Dermis microvascular lymphatic vessel endothelial cell (primary cell): ENCODE measurements at regions not wholly inside any gene's neighbourhood (a gene's known extent, or its start where the extent isn't known, plus 50 kb on each side); places are given as distances from the start of the nearest gene placed in this dataset.

Experiments
- DNase-seq, 2 donors: peaks; one replicate each; pipeline versions ENCODE4 v3.0.0 to v3.0.0-alpha.2; 2010; ENCODE audit warnings: low read depth in 2 of 2

DNA sequence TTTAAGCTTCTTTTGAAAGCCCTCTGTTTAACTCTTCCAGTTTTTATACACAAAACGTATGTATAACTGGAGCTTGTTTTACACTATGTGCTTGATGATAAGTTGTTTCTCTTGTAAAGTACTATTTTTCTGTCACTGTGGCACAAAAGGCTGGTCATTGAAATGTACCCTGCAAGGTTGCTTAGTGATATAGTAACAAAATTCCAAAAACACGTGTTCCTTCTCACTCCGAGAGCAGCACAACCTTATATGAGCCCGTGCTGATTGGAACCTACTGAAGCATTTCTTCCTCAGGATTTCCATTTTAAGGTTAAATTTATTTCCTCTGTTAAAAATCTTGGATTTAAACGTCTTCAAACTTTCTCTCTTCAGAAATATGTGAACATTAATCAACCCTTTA lies 772.9 kb upstream of the TENM3 start:
- no peak for DNase-seq

DNA sequence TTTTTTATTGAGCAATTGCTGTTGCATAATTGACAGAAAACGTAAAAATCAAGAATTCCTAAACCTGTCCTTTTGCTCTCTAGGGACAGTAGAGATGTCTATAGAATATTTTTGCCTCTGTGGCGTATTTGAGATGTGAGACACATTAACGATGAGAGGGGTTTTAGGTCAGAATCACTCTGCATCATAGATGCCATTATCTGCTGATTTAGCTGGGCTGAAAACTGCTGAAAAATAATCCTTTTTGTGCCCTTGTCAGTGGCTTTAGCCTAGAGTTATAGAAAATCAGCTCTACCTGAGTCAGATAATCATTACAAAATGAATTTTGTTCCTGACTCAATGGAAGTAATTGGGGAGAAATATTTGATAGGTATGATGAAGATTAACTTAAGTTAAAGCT lies 767.8 kb upstream of the TENM3 start:
- no peak for DNase-seq

DNA sequence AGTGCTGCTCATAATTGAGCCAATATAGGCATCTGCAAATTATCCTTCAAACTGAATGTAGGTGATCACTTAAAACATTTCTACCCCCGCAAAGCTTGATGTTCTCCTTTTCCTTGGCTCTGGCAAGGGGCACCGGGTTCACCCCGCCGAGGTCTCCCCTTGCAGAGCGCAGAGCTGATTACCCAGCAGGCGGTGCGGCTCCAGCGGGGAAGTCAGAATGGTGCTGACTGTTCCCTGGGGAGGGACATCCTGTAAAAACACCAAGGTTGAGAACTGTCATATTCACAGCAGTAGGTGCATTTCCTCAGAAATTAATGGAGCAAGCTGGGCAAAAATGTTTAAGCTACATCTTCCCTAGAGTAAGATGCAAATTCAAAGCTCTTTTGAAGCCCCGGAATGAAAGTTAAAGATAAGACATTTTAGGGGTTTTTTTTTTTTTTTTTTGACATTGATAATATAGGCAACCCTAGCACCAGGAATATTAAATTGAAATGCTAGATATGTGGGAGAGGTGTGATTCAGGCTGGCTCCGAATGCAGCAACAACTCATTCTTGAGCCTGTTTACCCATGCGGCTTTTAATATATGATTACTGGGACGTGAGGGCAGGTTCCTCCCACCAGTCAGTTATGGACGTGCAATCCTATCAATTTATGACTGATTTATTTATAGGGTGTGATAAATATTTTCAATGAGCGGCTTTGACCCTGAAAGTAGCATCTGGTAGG lies 767.3 kb upstream of the TENM3 start:
- no peak for DNase-seq

DNA sequence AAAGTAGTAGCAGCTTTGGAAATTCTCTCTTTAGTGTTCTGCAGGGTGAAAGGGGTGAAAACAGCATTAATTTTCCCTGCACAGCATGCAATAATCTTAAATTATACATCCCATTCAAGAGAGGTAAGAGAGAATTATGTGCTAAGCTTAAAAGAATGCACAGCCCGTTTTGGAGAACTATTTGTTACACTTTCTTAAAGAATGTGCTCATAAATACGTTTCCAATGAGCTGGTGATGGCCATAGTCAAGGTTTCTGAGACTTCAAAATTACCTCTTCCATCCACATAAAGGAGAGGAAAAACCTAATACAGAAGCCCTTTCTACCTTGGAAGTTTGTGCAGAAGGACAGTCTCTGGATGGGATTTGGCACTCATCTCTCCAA lies 766.7 kb upstream of the TENM3 start:
- DNase-seq: no peak

DNA sequence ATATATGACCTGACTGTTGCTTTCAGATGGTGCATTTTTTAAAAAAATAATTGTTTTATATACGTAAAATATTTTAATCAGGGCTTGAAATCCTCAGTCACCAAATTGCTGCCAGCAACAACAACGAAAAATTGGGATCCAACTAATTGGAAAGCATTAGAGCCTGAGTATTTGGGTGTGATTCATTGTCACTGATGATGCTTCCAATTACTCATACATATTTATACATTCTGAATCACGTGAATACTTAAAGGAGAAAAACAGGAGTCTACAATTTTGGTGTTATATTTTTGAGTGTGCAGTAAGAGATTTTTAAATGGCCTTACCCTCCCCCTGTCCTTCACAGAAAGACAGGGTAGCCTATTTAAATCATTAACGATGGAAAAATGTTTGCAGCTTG lies 765.6 kb upstream of the TENM3 start:
- DNase-seq: no peak

DNA sequence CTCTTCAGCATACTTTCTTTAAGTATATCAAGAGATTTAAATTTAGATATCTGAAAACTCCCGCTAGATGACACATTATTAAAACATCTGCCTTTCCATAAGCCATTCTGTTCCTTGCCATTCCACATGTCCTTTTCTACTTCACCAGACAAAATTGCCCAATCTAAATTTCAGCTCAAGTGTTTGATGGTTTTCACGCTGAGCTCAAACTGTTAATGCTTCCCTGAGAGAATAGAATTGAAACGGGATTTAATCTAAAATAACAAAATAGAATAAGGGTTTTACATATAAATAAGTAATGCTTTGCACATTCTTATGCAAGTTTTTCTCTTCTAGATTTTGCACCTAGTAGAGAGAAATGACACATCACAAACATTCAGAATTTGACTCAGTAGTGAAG lies 764.5 kb upstream of the TENM3 start:
- no peak for DNase-seq

DNA sequence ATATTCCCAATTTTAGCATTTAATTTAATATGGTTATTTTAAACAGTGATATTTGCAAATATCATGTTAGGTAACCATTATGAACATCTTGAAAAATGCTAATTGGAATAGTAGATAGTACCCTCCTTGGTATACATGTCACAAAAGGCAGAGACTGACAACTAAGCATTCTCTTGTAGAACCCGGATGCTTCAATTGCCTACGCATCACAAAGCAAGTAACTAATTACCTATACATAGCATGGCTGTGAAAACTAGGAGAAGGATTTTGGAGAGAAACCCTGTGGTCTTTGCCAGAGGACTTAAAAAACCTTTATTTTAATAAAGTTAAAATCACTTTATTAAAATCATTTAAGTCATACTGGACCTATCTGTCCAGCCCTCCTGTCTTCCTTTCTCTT lies 764.1 kb upstream of the TENM3 start:
- DNase-seq: no peak

DNA sequence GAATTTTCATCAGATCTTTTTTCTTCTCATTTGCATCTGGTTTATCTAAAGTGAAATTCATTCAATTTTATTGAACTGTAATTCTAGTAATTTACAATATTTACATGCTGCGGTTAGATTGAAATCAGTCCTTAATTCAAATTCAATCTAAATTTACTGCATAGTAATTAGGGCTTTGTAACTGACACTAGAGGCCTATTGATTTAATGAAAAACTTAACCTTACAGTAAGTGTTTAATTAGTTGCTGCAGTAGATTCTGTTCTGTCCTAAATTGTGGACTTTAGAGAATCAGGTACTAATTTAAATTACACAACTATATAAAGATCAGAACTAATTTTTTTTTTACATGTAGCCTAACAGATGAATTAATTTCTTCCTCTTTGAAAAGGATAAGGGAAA lies 758.8 kb upstream of the TENM3 start:
- DNase-seq: no peak

DNA sequence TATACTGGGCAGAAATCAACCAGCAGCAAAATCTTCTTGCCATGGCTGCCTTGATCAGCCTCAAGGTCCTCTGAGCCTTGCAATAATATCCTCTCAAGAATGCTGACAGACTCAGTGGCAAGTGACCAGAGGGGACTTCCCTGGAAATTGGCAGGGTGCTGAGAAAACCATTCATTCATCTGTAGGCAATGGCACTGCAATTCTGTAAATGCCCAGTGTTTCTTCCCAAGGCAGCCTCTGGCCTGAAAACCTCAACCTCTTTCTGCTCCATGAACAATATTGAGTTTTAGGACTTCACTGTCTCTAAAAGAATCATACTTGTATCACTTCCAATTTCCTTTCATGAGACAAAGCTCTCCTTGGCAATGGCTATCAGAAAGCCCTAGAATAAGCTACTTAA lies 754.3 kb upstream of the TENM3 start:
- DNase-seq: no peak

DNA sequence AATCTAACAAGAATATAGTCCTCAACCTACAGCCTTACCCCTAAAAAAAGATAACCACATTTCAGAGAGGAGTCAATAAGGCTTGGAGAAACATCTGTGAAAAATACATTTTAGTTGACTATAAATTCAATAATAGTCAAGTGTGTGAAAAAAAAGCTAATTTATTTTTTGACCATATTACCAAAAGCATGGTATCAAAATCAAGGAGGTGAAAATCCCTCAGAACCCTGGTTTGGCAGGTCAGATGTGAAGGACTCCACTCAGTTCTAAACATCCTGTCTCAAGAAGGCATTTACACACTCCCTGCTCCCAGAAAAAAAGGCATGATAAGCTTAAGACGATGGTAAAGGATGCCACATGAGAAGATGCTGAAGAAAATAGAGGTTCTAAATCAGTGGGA lies 745.1 kb upstream of the TENM3 start:
- no peak for DNase-seq

DNA sequence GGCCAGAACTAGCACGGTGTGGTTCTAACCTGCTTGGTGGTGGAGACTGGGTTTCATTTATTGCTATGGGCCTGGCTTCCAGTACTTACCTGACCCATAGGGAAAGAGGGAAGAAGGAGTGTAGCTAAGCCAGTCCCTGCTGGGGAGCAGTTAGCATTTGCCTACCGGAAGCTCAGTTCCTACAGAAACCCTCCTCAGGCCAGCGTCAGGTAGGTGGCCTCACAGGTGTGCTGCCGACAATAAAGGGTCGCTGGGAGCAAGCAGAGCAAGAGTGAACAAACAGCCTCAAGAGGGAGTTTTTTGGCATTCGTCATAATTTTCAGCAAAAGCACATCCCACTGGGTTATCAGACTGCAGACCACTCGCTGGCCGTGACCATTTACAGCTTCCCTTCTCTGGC lies 740.6 kb upstream of the TENM3 start:
- no peak for DNase-seq

DNA sequence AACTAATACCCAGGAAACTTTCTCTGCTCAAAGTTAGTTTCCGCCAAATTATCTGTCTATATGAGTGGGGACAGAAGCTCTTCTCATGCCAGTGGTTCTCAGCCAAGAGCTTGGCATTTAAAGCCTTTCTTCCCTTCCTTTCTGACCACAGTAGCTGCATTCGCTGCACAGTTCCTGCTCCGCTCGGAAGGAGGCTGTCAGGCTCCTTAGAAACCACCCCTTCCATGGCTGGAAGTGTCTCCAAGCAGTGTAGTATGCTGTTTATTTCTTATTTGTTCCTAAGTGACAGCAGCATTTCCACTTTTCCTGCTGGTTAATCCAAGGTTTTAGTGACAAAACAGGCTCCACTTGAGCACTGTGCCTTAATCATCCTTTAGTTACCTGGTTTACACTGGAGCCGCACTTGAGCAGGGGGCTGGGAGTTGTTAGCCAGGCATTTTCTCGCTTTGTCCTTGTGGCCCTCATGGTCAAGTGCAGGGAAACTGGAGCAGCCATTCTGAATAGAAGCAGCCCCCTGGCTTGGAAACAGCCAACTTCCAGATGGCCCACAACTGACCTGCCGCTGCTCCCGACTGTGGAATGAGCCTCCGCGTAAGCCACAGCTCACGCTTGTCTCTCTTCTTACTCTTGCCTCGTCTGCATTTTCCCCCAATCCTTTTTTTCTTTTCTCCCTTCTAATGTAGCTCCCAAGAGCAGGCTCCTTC lies 739.4 kb upstream of the TENM3 start:
- DNase-seq: no peak

DNA sequence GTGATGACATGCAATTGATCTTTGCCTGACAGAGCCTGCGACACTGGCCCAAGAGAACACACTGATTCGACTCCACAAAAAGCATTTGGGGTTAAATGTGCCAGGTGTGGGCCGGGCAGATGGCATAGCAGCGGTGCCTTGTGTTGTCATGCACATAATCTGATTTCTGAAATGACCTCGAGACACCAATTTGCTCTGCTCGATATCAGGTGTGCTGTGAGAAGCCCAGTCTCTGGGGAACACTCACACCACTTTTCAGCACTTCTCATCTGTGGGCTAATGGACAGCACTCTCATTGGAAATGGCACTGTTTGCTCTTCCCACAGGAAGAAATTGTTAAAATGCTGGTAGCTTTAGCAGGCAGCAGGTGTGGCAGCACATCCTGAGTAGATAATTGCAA lies 738.3 kb upstream of the TENM3 start:
- no peak for DNase-seq

DNA sequence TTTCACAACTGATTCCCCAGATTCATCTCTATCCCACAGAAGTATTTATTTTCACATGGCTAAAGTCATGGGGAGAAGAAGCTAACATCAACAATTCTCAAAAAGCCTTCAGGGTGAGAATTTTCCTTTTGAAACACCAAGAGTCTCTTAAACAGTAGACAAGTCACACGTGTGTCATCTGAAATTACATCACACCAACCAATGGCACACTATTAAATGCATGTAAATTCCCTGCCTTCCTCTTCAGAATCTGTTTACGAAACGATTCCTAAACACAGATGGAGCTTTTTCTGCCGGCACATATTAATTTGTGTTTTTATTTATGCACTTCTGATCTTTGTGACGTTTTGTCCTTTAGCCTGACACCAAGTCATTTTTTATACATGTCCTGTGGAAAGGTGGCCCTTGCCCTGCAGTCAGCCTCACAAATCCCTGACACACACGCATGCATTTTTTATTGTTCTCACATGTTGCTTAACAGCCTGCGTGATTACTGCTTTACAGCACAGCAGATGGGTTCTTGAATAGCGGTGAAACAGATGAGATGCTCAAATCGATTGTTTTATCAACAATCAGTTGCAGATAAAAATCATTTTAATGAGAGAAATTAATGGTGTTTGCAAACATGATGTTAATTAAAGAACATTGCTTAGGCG lies 735.9 kb upstream of the TENM3 start:
- DNase-seq: no peak

DNA sequence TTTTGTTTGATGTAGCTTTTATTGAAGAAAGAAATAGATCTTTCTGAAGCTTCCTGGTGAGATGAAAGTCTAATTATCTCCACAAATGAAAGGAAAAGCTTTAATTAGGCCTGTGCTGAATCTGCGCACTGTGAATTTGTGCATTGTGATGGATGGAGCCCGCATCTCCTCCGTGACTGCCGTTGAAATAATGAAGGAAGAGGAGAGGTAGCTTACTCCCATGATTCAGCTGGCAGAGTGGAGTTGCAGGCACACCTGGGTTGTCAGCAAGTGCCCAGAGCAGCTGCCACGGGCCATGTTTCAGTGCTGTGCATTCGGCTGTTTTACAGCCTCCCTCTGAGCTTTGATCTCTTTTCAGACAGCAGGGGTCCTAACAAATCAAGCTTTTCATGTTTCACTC lies 735.3 kb upstream of the TENM3 start:
- DNase-seq: no peak

DNA sequence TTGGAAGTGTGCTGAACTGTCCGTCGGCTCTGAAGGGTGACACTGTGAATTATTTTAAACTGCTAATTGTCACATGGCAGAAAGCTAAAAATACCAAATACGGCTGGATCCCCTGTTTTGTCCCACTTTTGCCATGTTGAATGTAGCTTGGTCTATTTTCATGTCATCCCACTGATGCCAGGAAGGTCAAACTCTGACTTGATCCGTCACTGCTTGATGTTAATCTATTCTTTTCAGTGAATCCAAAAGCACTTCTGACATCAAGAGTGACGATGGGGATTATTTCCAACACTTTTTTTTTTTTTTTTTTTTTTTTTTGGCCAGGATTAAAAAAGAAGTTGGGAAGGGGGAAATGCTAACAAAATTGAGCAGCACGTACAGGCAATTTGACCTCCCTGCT lies 734.6 kb upstream of the TENM3 start:
- no peak for DNase-seq

DNA sequence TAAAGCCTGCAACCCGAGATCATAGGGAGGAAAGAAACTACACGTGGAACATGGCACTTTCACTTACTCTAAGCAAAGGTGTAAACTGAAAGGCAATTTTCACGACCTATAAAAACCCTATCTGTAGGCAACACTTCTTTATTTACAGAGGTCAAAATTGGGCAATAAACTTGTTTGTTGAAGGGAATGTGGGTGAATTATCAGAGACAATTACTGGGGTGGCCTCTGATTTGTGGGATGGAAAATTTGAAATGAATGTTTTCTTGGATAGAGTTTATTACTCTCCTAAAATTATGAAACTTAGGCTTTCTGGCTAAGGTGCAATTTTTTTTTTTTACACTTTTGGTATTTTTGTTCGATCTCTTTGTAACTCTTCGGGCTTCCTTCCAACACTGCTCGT lies 734.1 kb upstream of the TENM3 start:
- DNase-seq: no peak

DNA sequence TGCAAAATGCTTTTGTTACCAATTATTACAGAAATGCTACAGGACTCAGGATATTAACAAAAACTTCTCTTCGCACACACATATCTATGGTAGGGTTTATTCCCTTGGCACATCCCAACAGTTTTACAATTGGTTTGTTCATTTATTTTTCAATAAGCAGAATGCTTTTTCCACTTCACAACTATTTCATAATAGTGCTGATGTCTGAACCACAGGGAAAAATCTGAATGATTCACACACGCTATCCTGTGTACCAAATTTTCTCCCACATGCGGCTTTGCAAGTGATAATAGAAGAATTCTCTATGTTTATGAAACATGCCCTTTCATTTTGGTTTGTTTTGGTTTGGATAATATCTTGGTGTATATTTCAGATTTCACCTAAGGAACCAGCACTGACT lies 725.7 kb upstream of the TENM3 start:
- DNase-seq: no peak

DNA sequence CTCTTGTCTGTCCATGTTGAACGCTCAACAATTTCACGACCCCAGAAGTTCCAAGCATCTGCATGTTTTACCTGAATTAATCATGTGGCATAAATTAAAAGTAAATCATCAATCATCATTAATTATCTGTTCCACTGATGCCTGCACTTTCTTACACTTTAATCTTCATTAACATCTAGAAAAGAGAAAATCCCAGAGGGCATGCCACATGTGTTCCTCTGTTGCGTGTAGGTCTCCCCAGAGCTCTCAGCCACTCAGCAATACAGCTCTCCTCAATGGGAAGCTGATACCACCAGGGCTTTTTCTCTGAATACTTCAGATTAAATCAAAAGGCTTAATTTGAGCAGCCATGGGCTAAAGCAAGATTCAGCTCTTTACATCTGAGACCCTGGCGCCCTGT lies 722.4 kb upstream of the TENM3 start:
- DNase-seq: no peak

DNA sequence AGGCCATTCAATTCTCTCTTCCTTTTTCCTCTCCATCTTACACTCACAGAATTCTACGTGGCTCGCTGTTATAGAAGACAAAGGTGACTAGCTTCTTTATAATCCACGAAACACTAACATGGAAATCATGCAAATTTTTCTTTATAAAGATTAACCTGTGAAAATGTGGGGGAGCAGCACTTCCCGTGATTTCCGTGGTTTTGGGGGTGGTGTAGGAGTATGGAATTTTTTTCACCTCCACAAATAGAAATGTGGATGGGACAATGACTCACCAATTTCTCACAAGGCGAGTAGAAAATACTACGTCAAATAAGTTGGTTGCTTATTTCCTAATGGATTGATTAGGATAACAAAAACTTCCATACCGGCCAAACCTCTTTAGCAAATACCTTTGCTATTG lies 719.2 kb upstream of the TENM3 start:
- DNase-seq: no peak

DNA sequence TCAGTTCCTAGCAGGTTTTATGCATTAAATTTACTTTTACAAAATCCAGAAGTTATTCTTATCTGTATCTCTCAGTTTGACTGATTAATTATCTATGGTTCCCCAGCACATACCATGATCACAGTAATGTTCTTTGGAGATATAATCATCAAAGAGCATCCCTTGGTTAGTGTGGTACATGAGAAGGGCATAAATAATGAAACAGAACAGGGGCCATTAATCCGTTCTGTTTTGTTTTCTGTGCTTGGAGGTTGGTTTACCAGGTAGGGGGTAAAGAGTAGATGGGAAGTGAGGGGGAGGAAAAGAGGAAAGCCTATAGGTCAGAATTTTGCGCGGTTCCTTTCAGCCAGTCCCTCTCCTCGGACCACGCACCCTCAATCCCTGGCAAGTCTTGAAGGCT lies 718.7 kb upstream of the TENM3 start:
- DNase-seq: no peak

DNA sequence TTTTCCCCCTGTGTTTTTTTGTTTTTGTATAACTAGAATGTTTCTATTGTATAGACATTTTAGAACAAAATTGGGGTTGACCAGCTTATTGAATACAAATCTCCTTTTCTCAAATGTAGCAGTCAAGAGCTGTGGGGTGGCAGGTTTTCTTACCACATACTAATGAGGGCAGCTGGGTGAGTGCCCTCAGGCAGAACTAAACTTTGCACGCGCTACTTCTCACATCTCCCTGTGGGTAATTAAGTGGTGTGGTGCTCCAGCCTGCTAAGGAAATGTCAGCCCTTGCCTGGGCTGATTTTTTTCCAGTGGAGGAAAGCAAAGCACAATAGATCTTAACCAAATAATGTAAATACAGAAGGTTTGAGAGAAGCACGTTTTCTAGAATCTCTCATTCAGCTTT lies 717.6 kb upstream of the TENM3 start:
- no peak for DNase-seq

DNA sequence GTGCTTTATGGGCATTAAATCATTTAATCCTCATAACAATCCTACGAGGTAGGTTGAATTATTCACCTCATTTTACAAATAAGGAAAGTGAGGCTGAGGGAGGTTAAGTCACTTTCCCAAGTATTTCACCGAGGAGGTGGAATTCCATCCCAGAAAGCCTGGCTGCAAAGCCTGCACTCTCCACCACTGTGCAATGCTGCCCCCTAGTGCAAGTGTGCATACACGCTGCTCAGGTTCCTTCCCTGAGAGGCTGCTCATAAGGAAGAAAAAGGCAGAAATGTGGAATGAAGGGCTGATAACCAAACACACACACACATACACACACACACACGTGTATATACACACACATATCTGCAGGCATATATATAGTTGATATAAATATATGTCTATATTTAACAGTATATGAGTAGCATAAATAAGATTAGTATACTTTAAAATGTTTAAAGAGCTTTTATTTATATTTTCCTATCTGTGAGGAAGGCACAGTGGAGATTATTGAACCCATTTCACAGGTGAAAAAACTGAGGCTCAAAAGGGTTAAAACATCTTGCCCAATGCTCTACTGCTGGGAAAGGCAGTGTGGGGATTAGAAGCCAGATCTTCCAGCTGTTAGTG lies 714.5 kb upstream of the TENM3 start:
- DNase-seq: peak; percentile 3 to 17
